HEK293 (cell line): ENCODE measurements at regions not wholly inside any gene's neighbourhood (a gene's known extent, or its start where the extent isn't known, plus 50 kb on each side); places are given as distances from the start of the nearest gene placed in this dataset.

Experiments used
- GLI4 ChIP-seq: fragments of 450-650 bp; formaldehyde crosslinking; IDR thresholded peaks from 2 replicates; pipeline ENCODE4 v1.5.1; 2016; ENCODE audit warnings: missing biosample characterization, missing genetic modification characterization
- HOXA7 ChIP-seq: sonication (generic); formaldehyde crosslinking; IDR thresholded peaks from 2 replicates; pipeline ENCODE4 v1.8.1; 2022; ENCODE audit warnings: missing genetic modification reagents, borderline replicate concordance
- KLF9 ChIP-seq: fragments of 450-650 bp; formaldehyde crosslinking; IDR thresholded peaks from 2 replicates; pipeline ENCODE4 v1.5.1; 2016; ENCODE audit warnings: missing biosample characterization, missing genetic modification characterization, low read depth
- RBAK ChIP-seq: fragments of 450-650 bp; formaldehyde crosslinking; IDR thresholded peaks from 2 replicates; pipeline ENCODE4 v1.5.1; 2016; ENCODE audit warnings: missing biosample characterization, missing genetic modification characterization
- ZBTB10 ChIP-seq: fragments of 450-650 bp; formaldehyde crosslinking; IDR thresholded peaks from 2 replicates; pipeline ENCODE4 v1.5.1; 2016; ENCODE audit warnings: missing biosample characterization, missing genetic modification characterization
- ZBTB7A ChIP-seq: fragments of 450-650 bp; formaldehyde crosslinking; IDR thresholded peaks from 2 replicates; pipeline ENCODE4 v1.5.1; 2016; ENCODE audit warnings: low read depth, missing biosample characterization, missing genetic modification characterization
- ZIC2 ChIP-seq: fragments of 450-650 bp; formaldehyde crosslinking; IDR thresholded peaks from 2 replicates; pipeline ENCODE4 v1.5.1; 2016; ENCODE audit warnings: missing biosample characterization, missing genetic modification characterization
- ZNF138 ChIP-seq: fragments of 450-650 bp; formaldehyde crosslinking; IDR thresholded peaks from 2 replicates; pipeline ENCODE4 v1.5.1; 2016; ENCODE audit warnings: missing biosample characterization, missing genetic modification characterization, borderline replicate concordance
- ZNF629 ChIP-seq: fragments of 450-650 bp; formaldehyde crosslinking; IDR thresholded peaks from 2 replicates; pipeline ENCODE4 v1.5.1; 2017; ENCODE audit warnings: missing biosample characterization, missing genetic modification characterization
- ZSCAN23 ChIP-seq: fragments of 450-650 bp; formaldehyde crosslinking; IDR thresholded peaks from 2 replicates; pipeline ENCODE4 v1.5.1; 2016; ENCODE audit warnings: missing biosample characterization, missing genetic modification characterization
- TF ChIP-seq, protein P1 (sequence below): fragments of 450-650 bp; formaldehyde crosslinking; IDR thresholded peaks from 2 replicates; pipeline ENCODE4 v1.5.1; 2016; ENCODE audit warnings: missing biosample characterization, missing genetic modification characterization
- TF ChIP-seq, protein P2 (sequence below): fragments of 450-650 bp; formaldehyde crosslinking; conservative IDR thresholded peaks from 2 replicates; pipeline ENCODE4 v1.5.1; 2016; ENCODE audit warnings: low read depth, missing biosample characterization, missing genetic modification characterization
- TF ChIP-seq, protein P3 (sequence below): fragments of 450-650 bp; IDR thresholded peaks from 2 replicates; pipeline ENCODE4 v1.5.1; 2018; ENCODE audit warnings: missing biosample characterization, missing genetic modification characterization

GRCh38 chr3:178308771-178309170 is 227.5 kb upstream of the KCNMB2 start:
- TF ChIP-seq, protein P1, sequence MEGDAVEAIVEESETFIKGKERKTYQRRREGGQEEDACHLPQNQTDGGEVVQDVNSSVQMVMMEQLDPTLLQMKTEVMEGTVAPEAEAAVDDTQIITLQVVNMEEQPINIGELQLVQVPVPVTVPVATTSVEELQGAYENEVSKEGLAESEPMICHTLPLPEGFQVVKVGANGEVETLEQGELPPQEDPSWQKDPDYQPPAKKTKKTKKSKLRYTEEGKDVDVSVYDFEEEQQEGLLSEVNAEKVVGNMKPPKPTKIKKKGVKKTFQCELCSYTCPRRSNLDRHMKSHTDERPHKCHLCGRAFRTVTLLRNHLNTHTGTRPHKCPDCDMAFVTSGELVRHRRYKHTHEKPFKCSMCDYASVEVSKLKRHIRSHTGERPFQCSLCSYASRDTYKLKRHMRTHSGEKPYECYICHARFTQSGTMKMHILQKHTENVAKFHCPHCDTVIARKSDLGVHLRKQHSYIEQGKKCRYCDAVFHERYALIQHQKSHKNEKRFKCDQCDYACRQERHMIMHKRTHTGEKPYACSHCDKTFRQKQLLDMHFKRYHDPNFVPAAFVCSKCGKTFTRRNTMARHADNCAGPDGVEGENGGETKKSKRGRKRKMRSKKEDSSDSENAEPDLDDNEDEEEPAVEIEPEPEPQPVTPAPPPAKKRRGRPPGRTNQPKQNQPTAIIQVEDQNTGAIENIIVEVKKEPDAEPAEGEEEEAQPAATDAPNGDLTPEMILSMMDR (tag by site-specific recombination): no peak
- TF ChIP-seq, protein P2, sequence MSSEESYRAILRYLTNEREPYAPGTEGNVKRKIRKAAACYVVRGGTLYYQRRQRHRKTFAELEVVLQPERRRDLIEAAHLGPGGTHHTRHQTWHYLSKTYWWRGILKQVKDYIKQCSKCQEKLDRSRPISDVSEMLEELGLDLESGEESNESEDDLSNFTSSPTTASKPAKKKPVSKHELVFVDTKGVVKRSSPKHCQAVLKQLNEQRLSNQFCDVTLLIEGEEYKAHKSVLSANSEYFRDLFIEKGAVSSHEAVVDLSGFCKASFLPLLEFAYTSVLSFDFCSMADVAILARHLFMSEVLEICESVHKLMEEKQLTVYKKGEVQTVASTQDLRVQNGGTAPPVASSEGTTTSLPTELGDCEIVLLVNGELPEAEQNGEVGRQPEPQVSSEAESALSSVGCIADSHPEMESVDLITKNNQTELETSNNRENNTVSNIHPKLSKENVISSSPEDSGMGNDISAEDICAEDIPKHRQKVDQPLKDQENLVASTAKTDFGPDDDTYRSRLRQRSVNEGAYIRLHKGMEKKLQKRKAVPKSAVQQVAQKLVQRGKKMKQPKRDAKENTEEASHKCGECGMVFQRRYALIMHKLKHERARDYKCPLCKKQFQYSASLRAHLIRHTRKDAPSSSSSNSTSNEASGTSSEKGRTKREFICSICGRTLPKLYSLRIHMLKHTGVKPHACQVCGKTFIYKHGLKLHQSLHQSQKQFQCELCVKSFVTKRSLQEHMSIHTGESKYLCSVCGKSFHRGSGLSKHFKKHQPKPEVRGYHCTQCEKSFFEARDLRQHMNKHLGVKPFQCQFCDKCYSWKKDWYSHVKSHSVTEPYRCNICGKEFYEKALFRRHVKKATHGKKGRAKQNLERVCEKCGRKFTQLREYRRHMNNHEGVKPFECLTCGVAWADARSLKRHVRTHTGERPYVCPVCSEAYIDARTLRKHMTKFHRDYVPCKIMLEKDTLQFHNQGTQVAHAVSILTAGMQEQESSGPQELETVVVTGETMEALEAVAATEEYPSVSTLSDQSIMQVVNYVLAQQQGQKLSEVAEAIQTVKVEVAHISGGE (tag by site-specific recombination): no peak
- TF ChIP-seq ZNF629 (tag by site-specific recombination) (no peak), ZNF138 (no peak), ZIC2 (tag by site-specific recombination) (no peak), ZBTB10 (tag by site-specific recombination) (no peak), RBAK (no peak), KLF9 (no peak), GLI4 (no peak), HOXA7 (CRISPR knock-in tag) (no peak), ZBTB7A (tag by site-specific recombination) (no peak), ZSCAN23 (no peak)
- TF ChIP-seq, protein P3, sequence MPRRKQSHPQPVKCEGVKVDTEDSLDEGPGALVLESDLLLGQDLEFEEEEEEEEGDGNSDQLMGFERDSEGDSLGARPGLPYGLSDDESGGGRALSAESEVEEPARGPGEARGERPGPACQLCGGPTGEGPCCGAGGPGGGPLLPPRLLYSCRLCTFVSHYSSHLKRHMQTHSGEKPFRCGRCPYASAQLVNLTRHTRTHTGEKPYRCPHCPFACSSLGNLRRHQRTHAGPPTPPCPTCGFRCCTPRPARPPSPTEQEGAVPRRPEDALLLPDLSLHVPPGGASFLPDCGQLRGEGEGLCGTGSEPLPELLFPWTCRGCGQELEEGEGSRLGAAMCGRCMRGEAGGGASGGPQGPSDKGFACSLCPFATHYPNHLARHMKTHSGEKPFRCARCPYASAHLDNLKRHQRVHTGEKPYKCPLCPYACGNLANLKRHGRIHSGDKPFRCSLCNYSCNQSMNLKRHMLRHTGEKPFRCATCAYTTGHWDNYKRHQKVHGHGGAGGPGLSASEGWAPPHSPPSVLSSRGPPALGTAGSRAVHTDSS (tag by site-specific recombination): no peak
